Prostate gland (tissue), 2 donors: ENCODE measurements at regions not wholly inside any gene's neighbourhood (a gene's known extent, or its start where the extent isn't known, plus 50 kb on each side); places are given as distances from the start of the nearest gene placed in this dataset.

Experiments
- DNase-seq: peaks from one replicate; pipeline ENCODE4 v3.0.0-alpha.2; 2019; ENCODE audit warnings: low spot score
- H3K27ac ChIP-seq, 2 donors: fragments of 200-600 bp; sonication (generic); 2 replicates each; pipeline ENCODE4 v1.5.1; 2017 to 2019
- H3K27me3 ChIP-seq: fragments of 200-600 bp; sonication (generic); replicated peaks from 2 replicates; pipeline ENCODE4 v1.5.1; 2019; ENCODE audit not compliant: insufficient read depth
- H3K36me3 ChIP-seq, 2 donors: fragments of 200-600 bp; sonication (generic); 1 replicate in 1 of 2; 2 replicates in 1 of 2; pipeline versions ENCODE4 v1.5.1 to v1.8.1; 2017 to 2019
- H3K4me1 ChIP-seq: fragments of 200-600 bp; sonication (generic); replicated peaks from 2 replicates; pipeline ENCODE4 v1.5.1; 2019
- H3K4me3 ChIP-seq, 2 donors: fragments of 200-600 bp; sonication (generic); 2 replicates each; pipeline ENCODE4 v1.5.1; 2017 to 2019
- H3K9me3 ChIP-seq: fragments of 200-600 bp; sonication (generic); 2 replicates; pipeline ENCODE4 v1.5.1; 2017
- POLR2A ChIP-seq: fragments of 450-650 bp; IDR thresholded peaks from one replicate; pipeline ENCODE4 v1.6.1; 2016; ENCODE audit warnings: antibody characterized with exemption, mild to moderate bottlenecking
- POLR2AphosphoS5 ChIP-seq: sonication (generic); formaldehyde crosslinking; IDR thresholded peaks from one replicate; pipeline ENCODE4 v1.6.1; 2017; ENCODE audit warnings: antibody characterized with exemption
- WGBS: methylation state at CpG from one replicate; pipeline ENCODE4 v1.1.5; 2018; 5-methylcytosine and 5-hydroxymethylcytosine counted together
- intact Hi-C: fragments of 100-400 bp; cut with DNase I; formaldehyde crosslinking; loops from one replicate; pipeline ENCODE4 v1.14.2; 2022
- TF ChIP-seq, protein P1 (sequence below), 4 experiments: fragments of 200-600 bp in 2 of 4; fragments of 450-650 bp in 2 of 4; sonication (generic) in 2 of 4; IDR thresholded peaks; 1 replicate in 3 of 4; 2 replicates in 1 of 4; pipeline ENCODE4 v1.5.1; 2016 to 2019; ENCODE audit warnings: antibody characterized with exemption in 4 of 4, mild to moderate bottlenecking in 2 of 4, moderate library complexity in 2 of 4

DNA sequence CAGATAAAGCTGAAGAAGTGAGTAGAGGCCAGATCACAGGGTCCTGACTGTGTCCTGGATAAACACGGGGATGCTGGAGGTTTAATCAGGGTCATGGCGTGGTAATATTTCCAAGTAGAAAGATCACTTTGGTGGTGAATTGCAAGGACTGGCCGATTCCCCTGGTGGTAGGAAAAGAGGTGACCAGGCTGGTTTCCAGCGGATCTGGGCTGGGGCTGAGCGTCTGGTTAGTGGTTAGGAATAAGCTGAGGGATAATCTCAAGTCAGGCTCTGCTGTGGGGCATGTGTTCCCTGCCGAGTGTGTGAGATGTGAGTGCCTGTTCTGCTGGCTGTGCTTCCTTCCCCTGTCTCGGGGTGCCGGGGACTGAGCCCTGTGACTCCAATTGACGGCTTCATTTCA, 484.0 kb downstream of the TSN start:
- Histone ChIP-seq H3K36me3 (no peaks in the 10 kb centered on the region), H3K4me1 (no peaks in the 10 kb centered on the region), H3K27ac (no peak overlapping the region), H3K4me3 (no peak overlapping the region), H3K27me3 (no peaks in the 10 kb centered on the region), H3K9me3 (no peaks in the 10 kb centered on the region)
- intact Hi-C loops: no loop called here
- WGBS: 77% methylated on average over 9 of the region's 9 CpGs
- no peak for DNase-seq
- TF ChIP-seq POLR2A (no peak), POLR2AphosphoS5 (no peak)
- TF ChIP-seq, protein P1, sequence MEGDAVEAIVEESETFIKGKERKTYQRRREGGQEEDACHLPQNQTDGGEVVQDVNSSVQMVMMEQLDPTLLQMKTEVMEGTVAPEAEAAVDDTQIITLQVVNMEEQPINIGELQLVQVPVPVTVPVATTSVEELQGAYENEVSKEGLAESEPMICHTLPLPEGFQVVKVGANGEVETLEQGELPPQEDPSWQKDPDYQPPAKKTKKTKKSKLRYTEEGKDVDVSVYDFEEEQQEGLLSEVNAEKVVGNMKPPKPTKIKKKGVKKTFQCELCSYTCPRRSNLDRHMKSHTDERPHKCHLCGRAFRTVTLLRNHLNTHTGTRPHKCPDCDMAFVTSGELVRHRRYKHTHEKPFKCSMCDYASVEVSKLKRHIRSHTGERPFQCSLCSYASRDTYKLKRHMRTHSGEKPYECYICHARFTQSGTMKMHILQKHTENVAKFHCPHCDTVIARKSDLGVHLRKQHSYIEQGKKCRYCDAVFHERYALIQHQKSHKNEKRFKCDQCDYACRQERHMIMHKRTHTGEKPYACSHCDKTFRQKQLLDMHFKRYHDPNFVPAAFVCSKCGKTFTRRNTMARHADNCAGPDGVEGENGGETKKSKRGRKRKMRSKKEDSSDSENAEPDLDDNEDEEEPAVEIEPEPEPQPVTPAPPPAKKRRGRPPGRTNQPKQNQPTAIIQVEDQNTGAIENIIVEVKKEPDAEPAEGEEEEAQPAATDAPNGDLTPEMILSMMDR (IDR thresholded peaks at IDR 0.05): no peak

DNA sequence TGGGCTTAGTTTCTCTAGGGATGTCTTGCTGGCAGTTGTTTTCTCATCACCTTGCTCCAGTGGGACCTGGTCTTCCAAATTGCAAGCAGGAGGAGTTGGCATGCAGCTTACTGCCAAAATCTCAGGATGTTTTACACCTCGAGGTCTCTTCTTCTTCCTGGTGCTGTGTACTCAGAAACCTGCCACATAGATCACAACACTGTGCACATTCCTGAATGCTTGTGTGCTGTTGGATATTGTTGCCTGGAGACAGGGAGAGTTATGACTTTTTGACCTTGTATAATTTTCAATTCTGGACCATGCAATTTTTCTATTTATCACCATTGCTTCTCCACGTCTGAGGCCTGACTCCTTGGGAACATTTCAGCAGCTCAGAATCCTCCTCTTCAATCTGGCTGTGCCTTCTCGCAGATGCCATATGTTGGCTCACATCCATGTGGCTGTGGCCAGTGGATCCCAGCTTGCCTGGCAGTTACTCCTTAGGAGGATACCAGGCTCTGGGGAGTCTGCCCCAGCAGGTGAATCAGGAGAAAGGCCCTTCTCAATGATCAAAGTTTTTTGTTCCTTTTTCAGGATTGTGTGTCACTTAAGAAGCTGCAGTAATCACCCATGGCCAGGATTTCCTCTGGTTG, 489.3 kb downstream of the TSN start:
- DNase-seq: no peak
- 51% methylated on average over 3 of the region's 3 CpGs for WGBS
- H3K4me1 ChIP-seq: no peaks in the 10 kb centered on the region
- intact Hi-C loops: no loop called here
- no peaks in the 10 kb centered on the region for H3K27me3 ChIP-seq
- TF ChIP-seq POLR2AphosphoS5: no peak
- TF ChIP-seq POLR2A: no peak
- TF ChIP-seq, protein P1 (IDR thresholded peaks at IDR 0.05): no peak
- no peaks in the 10 kb centered on the region for H3K36me3 ChIP-seq
- H3K4me3 ChIP-seq: no peak overlapping the region
- H3K27ac ChIP-seq: no peak overlapping the region
- no peaks in the 10 kb centered on the region for H3K9me3 ChIP-seq

DNA sequence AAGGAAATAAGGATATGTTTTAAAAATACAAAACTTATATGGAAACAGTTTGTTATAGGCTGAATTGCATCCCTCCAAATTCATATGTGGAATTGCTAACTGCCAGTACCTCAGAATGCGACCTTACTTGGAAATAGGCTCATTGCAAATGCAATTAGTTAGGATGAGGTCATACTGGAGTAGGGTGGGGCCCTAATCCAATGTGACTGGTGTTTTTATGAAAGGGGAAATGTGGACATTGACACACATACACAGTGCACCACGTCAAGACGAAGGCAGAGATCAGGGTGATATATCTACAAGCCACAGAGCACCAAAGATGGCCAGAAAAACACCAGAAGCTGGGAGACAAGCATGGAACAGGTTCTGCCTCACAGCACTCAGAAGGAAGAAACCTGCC, 494.2 kb downstream of the TSN start:
- no peaks in the 10 kb centered on the region for H3K27me3 ChIP-seq
- no peak overlapping the region for H3K27ac ChIP-seq
- WGBS: 82% methylated on average over 3 of the region's 3 CpGs
- intact Hi-C loops: no loop called here
- no peaks in the 10 kb centered on the region for H3K9me3 ChIP-seq
- H3K4me1 ChIP-seq: no peaks in the 10 kb centered on the region
- H3K4me3 ChIP-seq: no peak overlapping the region
- no peak for DNase-seq
- no peak for TF ChIP-seq POLR2AphosphoS5
- H3K36me3 ChIP-seq: no peaks in the 10 kb centered on the region

DNA sequence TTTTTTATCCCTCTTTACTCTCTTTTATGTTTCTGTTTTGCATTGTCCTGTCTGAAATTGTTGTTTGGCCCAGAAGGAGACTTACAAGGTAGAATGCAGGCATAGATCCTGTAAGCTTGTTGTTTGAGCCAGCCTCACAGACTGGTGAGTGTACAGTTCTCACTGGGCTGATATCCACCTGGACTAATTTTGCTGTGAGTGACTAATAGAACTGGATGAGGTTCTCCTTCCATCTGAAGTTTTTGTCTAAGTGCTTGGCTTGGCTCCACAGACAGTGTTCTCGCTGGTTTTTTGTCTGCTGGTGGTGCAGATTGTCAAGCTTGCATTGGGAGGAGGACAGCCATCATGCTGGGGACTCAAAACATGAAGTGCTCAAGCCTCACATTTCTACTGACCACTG, 495.7 kb downstream of the TSN start:
- no peak overlapping the region for H3K4me3 ChIP-seq
- H3K4me1 ChIP-seq: no peaks in the 10 kb centered on the region
- no peak for TF ChIP-seq POLR2A
- TF ChIP-seq, protein P1 (IDR thresholded peaks at IDR 0.05): no peak
- TF ChIP-seq POLR2AphosphoS5: no peak
- H3K36me3 ChIP-seq: no peaks in the 10 kb centered on the region
- H3K27me3 ChIP-seq: no peaks in the 10 kb centered on the region
- 62% methylated on average over 1 of the region's 1 CpG for WGBS
- H3K9me3 ChIP-seq: no peaks in the 10 kb centered on the region
- no peak for DNase-seq
- no peak overlapping the region for H3K27ac ChIP-seq
- intact Hi-C loops: no loop called here

DNA sequence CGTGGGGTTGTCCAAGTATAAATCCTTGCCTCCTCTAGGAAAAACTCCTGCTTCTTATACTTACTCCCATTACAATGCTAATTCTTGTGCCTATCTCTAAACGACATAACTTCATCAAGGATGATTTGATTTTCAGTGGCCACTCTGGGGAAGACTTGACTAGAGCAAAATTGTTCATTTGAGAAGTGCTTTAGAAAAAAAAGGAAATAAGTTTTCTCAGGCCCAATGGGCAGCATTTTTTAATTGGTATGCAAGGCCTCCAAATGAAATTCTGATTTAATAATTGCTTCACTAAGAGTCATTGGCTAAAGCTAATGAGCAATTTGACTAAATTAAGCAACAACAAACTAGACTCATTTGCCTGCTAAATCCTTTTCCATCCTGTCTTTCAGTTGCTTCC, 496.1 kb downstream of the TSN start:
- Histone ChIP-seq H3K9me3 (no peaks in the 10 kb centered on the region), H3K27ac (no peak overlapping the region), H3K36me3 (no peaks in the 10 kb centered on the region), H3K27me3 (no peaks in the 10 kb centered on the region), H3K4me3 (no peak overlapping the region), H3K4me1 (no peaks in the 10 kb centered on the region)
- 67% methylated on average over 2 of the region's 2 CpGs for WGBS
- no peak for DNase-seq
- TF ChIP-seq POLR2AphosphoS5 (no peak), POLR2A (no peak)
- TF ChIP-seq, protein P1 (IDR thresholded peaks at IDR 0.05): no peak
- intact Hi-C loops: no loop called here
